SKM-1 treated with dmso at 0.1 percent for 144 hours (cell line): ENCODE measurements at regions not wholly inside any gene's neighbourhood (a gene's known extent, or its start where the extent isn't known, plus 50 kb on each side); places are given as distances from the start of the nearest gene placed in this dataset.
A peak's percentile ranks its signal among the peaks of the same experiment; 100 is the strongest.

Experiments
- DNase-seq: peaks from one replicate; lab custom pipeline; 2025; ENCODE audit not compliant: unreplicated experiment; lab: John Stamatoyannopoulos, UW

GRCh38 chr20:4370851-4371250 lies 121.8 kb upstream of the ADRA1D start:
- DNase-seq: no peak

- DNase-seq: peak; percentile 24
Observed at GRCh38 chr20:4369798-4370124, 120.7 kb upstream of the ADRA1D start.

- DNase-seq: no peak
Observed at GRCh38 chr20:4369119-4369797, 120.2 kb upstream of the ADRA1D start.

GRCh38 chr20:4366076-4366475 lies 117.0 kb upstream of the ADRA1D start:
- no peak for DNase-seq

- DNase-seq: no peak
Observed at GRCh38 chr20:4358552-4358951, 109.5 kb upstream of the ADRA1D start.

GRCh38 chr20:4352348-4352747 lies 103.3 kb upstream of the ADRA1D start:
- DNase-seq: no peak

- DNase-seq: no peak
Observed at GRCh38 chr20:4350096-4350495, 101.0 kb upstream of the ADRA1D start.

GRCh38 chr20:4344670-4345069 lies 95.6 kb upstream of the ADRA1D start:
- DNase-seq: no peak

- no peak for DNase-seq
Observed at GRCh38 chr20:4342609-4343008, 93.5 kb upstream of the ADRA1D start.

- DNase-seq: no peak
Observed at GRCh38 chr20:4341804-4342485, 92.9 kb upstream of the ADRA1D start.

- no peak for DNase-seq
Observed at GRCh38 chr20:4335722-4336121, 86.6 kb upstream of the ADRA1D start.

GRCh38 chr20:4332121-4332860 lies 83.2 kb upstream of the ADRA1D start:
- no peak for DNase-seq

GRCh38 chr20:4330011-4330410 lies 80.9 kb upstream of the ADRA1D start:
- no peak for DNase-seq

GRCh38 chr20:4329232-4329631 lies 80.1 kb upstream of the ADRA1D start:
- DNase-seq: no peak

GRCh38 chr20:4328541-4328940 lies 79.5 kb upstream of the ADRA1D start:
- DNase-seq: no peak

- DNase-seq: no peak
Observed at GRCh38 chr20:4327956-4328355, 78.9 kb upstream of the ADRA1D start.

GRCh38 chr20:4326195-4327065 lies 77.3 kb upstream of the ADRA1D start:
- DNase-seq: no peak

- DNase-seq: no peak
Observed at GRCh38 chr20:4325548-4326187, 76.6 kb upstream of the ADRA1D start.

- DNase-seq: no peak
Observed at GRCh38 chr20:4324611-4325243, 75.6 kb upstream of the ADRA1D start.

- no peak for DNase-seq
Observed at GRCh38 chr20:4322499-4322898, 73.4 kb upstream of the ADRA1D start.
